Activated CD4-positive, alpha-beta T cell treated with anti-CD3 and anti-CD28 coated beads for 48 hours (primary cell): ENCODE measurements at regions not wholly inside any gene's neighbourhood (a gene's known extent, or its start where the extent isn't known, plus 50 kb on each side); places are given as distances from the start of the nearest gene placed in this dataset.
"Not testable (repeated sequence)": the region's sequence is repeated elsewhere in the genome, so short reads cannot be mapped to it uniquely, and the experiment has no call there.

Source experiments
- DNase-seq: peaks from one replicate; pipeline ENCODE4 v3.0.0-alpha.2; 2020

DNA sequence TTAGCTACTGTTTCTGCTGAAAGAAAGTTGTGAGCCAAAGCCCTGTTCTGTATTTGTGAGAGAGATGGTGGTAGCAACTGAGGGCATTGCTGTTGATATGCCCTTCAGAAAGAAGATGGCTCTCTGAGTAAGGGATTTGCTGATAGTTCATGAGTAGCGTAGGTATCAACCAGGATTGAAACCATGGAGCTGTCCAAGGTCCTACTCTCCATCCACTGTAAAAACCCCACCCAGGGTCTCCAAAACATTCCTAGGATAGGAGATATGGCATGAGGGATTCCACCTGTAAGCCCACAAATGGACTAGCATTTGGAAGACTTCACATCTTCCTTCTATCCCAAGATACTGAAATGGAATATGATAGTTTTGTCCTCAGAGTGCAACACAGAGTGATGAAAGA, 277.1 kb upstream of the PRKX start:
- no peak for DNase-seq

DNA sequence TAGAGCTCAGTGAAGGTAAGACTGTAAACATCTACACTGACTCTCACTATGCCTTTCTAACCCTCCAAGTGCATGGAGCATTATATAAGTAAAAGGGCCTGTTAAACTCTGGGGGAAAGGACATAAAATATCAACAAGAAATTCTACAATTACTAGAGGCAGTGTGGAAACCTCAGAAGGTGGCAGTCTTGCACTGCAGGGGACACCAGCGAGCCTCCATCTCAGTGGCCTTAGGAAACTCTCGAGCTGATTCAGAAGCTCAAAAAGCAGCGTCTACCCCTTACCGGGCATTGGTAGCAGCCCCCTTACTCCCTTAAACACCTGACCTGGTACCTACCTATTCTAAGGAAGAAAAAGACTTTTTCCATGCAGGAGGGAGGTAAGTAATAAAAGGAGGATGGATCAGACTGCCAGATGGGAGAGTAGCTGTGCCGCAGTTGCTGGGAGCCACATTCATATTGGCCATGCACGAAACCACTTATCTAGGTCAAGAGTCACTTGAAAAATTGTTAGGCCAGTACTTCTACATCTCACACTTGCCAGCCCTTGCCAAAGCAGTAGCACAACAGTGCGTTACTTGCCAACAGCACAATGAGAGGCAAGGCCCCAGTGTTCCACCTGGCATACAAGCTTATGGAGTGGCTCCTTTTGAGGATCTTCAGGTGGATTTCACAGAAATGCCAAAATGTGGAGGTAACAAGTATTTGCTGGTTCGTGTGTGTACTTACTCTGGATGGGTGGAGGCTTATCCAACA, 258.8 kb upstream of the PRKX start:
- not testable (repeated sequence) for DNase-seq

DNA sequence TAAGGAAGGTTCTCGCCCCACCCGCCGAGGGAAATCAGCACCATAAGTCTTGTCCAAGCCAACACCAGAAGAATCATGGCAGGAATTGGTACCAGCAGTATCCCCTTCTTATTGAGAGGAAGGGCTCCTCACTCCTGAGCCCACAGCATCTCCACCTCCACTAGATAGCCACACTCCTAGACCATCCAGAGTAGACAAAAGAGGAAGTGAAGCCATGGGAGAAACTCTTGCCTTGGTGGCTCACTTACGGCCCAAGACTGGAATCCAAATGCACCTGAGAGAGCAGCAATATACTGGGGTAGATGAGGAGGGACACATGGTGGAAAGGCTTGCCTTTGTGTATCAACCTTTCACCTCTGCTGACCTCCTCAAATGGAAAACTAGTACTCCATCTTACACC, 255.3 kb upstream of the PRKX start:
- no peak for DNase-seq

DNA sequence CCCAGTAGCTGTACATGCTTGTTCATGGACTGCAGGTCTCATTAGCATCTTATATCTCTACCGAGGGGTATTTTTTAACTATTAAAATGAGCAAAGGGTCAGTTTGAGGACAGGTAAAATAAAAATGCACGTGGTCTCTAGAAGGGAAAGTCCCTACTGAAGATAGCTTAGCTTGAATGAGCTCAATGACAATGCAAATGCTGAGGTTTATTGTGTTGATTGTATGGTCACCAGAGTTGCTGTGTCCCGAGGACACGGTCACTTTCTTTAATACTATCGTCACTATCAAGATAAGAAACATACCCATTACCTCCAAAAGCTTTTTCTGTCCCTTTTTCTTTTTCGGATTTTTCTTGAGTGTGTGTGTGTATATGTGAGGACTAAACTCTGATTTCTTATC, 250.5 kb upstream of the PRKX start:
- DNase-seq: no peak

DNA sequence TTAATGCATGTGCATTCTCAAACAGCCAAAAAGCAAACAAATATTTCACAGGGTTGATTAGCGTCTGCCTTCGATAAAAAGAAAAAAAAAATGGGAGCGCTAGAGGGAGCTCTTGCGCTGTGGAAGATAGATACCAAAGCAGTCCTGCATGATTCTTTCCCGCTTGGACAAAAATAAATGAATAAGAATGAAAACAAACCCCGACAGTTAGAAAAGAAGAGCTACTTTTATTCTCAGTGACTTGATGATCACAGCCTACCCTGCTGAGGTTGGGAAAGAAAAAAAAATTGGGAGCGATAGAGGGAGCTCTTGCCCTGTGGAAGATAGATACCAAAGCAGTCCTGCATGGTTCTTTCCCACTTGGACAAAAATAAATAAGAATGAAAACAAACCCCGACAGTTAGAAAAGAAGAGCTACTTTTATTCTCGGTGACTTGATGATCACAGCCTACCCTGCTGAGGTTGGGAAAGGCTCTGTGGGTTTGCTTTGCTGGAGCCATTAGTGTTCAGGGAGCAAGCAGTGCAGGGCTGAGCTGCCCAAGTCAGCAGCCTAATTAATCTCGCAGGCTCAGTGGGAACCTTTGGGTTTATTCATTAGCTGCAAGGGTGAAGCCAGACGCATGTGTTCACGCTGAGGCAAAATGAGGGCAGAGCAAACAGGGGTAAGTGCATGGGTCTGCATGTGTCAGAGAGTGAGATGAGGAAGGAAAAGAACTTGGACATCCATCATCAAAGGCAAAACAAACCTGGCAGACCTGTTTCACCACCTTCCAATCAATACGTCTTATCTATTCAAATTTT, 249.3 kb upstream of the PRKX start:
- DNase-seq: no peak

DNA sequence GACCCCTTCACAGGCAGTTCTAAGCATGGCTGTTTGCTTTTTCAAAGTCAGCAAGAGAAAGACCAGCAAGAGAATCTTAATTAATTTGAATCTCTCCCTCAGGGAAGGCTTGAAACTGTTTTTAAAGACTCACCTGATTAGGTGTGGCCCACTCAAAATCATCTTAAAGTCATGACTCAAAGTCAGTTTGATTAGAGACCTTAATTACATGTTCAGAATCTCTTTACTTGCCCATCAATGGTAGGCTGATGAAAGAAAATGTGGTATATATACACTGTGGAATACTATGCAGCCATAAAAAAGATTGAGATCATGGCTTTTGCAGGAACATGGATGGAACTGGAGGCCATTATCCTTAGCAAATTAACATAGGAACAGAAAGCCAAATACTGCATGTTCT, 247.5 kb upstream of the PRKX start:
- no peak for DNase-seq

DNA sequence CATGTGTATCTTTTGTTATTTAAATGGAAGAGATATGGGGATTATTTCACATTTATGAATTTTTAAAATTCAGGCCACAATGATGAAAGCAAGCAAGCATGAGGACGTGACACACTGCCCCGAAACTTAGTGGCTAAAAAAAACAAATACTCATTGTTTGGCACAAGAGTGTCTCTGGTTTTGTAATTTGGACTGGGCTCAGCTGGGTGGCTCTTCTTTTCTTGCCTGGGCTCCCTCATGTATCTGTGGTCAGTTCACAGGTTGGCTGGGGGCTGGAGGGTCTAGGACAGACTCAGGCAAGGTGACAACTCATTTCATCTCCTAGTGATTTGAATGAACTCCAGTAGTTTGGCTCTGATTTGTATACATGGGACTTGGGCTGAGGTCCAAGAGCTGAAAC, 238.4 kb upstream of the PRKX start:
- no peak for DNase-seq

DNA sequence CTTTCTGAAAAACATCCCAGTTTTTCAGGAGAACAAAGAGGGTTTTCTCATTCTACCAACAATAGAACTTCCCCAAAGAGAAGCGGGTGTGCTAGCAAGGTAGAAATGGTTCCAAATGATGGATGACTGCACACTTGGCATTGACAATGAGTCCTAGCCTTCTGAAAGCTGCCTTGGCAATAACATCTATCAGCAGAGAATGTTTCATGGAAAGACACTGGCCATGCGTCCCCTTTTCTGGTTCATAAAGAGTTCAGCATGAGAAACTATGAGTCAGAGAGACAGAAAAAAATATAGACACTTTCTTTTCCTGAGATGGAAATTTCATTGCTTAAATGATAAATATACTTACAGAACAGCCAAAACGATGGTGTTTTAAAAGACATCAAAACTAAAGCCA, 236.9 kb upstream of the PRKX start:
- DNase-seq: no peak

DNA sequence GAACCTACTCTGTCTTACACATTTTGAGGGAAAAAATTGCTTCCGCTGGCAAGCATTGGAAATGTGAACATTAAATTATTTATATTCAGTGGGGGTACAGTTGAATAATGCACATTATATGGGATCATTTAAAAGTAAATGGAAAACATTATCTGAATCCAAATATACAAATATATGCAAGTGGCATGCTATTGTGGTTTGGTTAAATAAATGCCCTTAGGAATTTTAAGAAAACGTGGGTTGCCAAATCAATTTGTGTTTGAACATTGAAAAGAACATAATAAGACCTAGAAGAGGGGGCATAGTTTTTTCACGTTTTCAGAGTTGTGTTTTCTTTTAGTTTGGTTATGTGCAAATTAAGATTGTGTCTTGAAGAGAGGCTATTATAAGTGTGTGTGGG, 230.5 kb upstream of the PRKX start:
- DNase-seq: no peak

DNA sequence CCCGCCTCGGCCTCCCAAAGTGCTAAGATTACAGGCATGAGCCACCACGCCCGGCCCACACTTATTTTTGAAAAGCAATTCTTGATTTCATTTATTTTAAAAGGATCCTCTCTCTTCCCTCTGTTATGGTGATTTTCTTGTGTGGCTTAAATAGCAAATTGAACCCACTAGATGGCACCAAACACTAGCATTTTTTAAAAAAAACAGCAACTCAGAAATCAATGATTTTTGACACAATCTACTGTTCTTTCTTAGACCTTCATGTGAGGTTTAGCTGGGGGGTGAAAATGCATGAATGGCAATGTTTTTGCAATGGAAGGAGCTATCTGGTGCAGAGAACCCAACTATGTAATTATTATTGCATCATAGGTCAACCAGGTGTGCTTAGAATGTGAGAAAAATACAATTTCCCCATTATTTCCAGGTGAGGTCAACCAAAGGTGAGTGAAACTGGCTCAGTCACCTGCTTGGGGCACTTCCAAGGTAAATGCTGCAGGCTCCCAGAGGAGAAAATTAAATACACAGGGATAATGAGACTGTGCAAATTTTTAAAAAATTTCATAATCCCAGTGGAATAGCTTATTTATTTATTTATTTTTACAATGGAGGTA, 226.7 kb upstream of the PRKX start:
- no peak for DNase-seq

DNA sequence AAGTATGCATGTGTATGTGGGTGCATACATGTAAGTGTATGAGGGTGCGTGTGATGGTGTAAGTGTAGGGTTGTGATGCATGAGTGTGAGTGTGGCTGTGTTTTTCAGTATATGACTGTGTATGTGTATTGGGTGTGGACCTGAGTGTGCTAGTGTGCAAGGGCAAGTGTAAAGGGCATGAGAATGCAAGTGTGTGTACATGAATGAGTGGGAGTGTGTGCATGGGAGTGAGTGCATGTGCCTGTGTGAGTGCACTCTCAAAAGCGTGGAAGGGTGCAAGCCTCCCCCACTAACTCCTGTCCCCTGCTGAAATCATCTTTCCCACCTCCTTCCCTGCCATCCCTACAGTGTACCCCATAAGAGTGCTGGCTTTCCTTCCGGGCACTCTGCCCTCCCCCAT, 225.1 kb upstream of the PRKX start:
- DNase-seq: no peak

DNA sequence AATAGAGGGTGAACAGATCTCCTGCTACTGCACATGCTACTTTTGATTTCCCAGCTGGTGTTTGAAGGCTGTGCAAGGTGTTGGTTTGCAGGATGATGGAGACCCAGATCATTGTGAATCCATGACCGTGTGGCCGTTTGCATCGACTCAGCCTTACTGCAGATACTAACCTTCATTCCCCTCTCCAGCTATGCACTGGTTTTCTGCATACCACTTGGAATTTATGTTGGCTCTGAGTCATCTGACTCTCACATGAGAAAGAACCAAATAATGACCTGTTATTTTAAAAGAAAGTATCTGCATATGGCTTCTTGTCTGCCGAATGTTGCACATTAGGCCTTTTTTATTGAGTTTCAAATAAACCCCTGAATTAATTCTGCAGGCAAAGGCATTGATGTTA, 221.7 kb upstream of the PRKX start:
- not testable (repeated sequence) for DNase-seq

DNA sequence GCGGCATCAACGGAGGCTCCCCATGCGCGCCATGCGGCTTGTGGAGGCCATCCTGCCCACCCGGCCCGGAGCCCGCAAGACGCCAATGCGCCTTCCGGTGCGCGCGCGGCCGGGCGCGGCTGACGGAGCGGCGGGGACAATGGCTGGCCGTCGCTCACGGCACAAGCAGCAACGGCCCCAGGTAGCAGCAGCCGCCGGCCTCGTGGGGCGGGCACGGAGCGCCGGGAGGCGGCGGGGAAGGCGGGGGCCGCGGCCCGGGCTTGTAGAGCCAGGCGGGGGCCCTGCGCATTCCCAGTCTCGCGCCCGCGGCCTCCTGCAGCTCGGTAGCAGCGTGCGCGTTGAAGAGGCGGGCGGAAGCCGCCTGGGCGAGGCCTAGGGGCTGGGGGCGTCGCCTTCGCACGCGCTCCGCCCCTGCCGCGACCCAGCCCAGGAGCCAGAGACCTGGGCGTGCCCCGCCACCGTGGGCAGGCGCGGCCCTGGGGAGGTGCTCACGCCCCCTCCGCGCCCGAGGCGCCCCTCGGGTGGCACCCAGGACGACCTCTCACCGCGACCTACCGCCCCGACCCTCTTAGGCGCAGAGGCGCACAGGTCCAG, 207.1 kb upstream of the PRKX start:
- not testable (repeated sequence) for DNase-seq

DNA sequence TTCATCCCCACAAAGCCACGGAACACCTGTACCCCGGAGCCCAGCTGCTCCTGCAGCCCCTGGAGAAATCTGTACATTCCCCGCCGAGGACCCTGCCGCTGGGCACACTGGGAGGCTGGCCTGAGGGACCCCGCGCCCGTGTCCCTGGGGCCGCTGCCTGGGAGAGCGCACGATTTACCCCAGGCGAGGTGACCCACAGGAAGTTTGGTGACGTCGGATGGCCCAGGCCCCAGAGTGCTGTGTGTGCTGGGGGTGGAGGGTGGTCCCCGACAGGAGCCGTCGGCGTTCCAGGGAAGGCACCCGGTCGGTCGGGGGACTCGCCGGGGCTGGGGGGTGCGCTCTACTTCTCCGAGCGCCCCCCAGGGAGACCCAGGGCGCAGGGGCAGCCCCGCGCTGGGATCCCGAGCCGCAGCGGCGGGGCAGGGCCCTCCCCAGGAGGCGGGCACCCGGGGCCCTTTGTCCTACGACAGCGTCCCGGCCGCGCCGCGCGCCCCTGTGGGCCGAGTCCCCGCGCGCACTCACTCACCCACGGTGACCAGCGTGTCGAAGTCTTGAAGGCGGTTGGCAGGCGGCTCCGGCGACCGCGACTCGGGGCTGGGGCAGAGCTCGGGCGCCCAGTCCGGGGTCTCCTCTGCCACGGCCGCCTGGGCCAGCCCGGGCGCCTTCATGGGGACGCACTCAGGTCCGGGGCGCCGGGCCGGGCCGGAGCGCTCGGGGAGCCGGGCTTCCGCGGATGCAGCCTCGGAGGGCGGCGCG, 206.4 kb upstream of the PRKX start:
- not testable (repeated sequence) for DNase-seq

DNA sequence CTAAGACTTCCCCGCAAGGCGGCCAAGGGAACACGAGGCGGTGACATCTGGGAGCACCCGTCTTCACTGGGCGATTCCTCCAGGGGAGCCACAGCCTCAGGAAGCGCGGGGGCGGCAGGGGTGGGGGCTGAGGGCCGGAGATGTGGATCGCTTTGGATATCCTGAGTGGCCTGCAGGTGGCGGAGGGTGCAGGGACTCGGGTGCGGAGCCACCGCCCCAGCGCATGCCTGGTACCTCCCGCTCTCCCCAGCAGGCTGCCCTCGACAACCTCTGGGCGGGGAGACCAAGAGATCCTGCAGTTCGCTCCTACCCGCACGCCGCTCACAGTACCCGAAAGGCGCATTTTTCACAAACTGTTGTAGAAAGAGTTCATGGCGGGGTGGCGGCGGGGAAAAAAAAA, 201.4 kb upstream of the PRKX start:
- DNase-seq: not testable (repeated sequence)

DNA sequence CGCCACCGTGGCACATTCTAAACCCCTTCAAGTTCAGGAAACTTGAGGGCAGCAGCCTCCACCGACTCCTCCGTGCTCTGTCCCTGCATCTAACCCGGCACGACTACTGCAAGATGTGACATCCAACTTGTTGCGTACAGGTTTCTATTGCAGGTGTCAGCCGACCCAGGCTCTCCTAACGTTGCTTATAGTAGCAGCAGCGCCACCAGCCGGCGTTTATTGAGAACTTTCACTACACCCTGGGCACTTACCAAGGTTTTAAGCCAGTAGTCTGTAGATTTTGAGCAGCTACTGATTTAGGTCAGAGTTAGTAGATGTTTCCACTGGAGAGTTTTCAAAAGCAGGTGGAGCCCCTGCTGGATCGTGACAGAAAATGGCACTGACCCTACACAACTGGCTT, 200.6 kb upstream of the PRKX start:
- DNase-seq: not testable (repeated sequence)

DNA sequence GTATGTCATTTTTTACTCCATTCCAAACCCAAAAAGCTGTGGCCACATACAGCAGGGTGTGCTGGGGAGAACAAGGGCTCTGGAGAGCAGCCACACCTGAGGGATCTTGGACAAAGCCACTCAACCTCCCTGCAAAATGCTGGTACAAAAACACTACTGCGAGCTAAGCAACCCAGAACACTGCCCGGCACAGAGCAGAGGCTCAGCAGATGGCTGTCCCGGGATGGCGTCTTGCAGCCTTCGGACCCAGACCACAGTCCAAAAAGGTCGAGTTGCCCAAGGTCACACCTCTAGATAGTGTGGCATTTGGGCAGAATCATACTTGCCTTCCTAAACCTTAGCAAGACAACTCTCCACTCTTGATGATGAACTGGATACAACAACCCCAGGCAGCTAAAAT, 197.6 kb upstream of the PRKX start:
- not testable (repeated sequence) for DNase-seq

DNA sequence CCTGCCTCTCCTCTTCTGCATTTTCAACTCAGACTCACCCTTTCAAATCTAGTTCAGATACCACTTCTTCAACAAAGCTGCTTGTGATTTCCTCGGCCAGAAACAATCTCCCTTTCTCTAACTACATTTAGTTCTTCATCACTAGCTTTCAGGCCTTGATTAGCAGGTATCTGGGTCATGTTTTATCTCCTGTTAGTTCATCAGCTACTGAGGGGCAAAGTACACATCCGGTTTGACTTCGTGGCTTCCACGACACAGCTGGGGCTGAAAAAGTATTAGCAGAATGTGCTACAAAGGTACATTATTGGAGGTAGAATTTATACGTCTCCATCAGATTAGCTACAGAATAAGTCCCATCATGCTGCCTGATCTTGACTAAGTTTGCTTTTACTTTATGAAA, 197.2 kb upstream of the PRKX start:
- not testable (repeated sequence) for DNase-seq

DNA sequence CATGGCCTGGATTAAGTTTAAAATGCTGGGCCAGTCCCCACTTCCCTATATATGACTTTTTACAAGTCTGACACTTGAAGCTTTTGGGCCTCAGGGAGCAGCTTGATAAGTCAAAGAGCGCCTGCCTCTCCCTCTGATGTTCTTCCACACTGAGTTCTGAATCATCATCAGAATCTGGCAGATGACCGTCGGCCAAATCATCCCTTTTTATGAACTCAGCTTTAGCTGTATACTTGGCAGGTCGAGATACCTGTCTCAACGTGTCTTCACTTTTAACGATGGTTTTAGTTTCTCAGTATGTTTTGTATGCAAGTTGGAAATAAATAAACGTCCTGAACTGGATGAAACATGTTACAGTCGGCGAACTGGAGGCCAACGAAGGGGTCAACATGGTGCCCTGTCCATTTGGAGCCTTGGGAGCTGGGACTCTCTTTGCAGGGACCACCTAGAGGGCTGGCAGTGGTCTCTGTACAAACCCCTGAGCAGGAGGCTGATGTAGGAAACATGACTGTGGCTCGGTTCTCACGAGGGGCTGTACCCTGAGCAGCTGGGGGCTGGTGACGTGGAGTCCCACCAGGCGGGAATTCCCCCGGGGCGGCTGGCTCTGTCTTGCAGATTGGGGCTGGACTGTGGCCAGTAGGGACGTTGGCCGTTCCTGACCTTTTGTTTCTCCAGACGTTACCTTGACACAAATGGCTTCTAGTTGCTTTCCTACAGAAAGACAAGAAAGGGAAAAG, 192.2 kb upstream of the PRKX start:
- not testable (repeated sequence) for DNase-seq

DNA sequence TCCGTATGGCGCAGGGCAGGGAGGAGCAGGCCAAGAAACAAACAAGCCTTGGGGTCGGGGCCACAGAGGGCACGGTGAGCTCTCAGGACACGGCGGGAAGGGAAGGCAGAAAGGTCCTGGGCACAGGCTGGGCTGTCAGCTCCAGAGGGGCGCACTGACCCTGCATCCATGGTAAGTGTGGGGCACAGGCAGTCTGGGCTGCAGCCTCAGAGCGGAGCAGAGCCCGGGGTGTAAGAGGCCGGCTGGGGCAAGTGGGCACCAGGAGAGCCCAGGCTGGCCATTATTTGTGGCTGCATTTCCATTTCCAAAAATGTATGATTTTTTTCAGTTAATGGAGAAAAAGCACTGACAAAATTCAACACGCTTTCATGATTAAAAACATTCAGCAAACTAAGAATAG, 188.8 kb upstream of the PRKX start:
- DNase-seq: not testable (repeated sequence)

DNA sequence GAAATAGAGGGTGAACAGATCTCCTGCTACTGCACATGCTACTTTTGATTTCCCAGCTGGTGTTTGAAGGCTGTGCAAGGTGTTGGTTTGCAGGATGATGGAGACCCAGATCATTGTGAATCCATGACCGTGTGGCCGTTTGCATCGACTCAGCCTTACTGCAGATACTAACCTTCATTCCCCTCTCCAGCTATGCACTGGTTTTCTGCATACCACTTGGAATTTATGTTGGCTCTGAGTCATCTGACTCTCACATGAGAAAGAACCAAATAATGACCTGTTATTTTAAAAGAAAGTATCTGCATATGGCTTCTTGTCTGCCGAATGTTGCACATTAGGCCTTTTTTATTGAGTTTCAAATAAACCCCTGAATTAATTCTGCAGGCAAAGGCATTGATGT, 183.3 kb upstream of the PRKX start:
- DNase-seq: not testable (repeated sequence)

DNA sequence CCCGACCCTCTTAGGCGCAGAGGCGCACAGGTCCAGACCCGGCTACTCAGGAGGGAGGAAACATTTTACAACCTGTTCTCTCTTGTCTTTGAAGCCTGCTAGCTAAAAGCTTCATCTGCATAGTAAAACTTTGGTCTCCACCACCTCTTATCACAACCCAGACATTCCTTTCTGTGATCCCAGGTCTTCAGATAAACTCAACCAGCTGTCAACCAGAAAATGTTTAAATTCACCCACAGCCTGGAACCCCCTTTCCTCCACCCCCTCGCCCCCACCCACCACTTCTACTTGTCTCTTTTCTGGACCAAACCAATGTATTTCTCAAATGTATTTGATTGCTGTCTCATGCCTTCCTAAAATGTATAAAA, 169.1 kb upstream of the PRKX start:
- not testable (repeated sequence) for DNase-seq
